C4-2B (cell line): ENCODE measurements at regions not wholly inside any gene's neighbourhood (a gene's known extent, or its start where the extent isn't known, plus 50 kb on each side); places are given as distances from the start of the nearest gene placed in this dataset.

Experiments
- CTCF ChIP-seq: fragments of 450-650 bp; conservative IDR thresholded peaks from 2 replicates; pipeline ENCODE4 v1.5.1; 2017; ENCODE audit warnings: mild to moderate bottlenecking
- ZFX ChIP-seq: fragments of 450-650 bp; IDR thresholded peaks from 2 replicates; pipeline ENCODE4 v1.6.1; 2017

GRCh38 chr9:108117306-108117705 is 627.7 kb upstream of the KLF4 start:
- TF ChIP-seq CTCF (no peak), ZFX (no peak)
